ENCODE measurements at regions not wholly inside any gene's neighbourhood (a gene's known extent, or its start where the extent isn't known, plus 50 kb on each side); places are given as distances from the start of the nearest gene placed in this dataset.

- no peak for DNase-seq
- Histone ChIP-seq H4K20me1 (ENCODE audit: insufficient read depth, low read length) (no peaks in the 10 kb centered on the region), H3K4me2 (ENCODE audit: low read depth, low read length) (no peak overlapping the region), H3K4me1 (ENCODE audit: low read length) (no peaks in the 10 kb centered on the region), H3K27me3 (replicated peaks; ENCODE audit: insufficient read depth, low read length) (no peaks in the 10 kb centered on the region), H3K79me2 (ENCODE audit: low read length) (no peaks in the 10 kb centered on the region), H3K9me3 (replicated peaks; ENCODE audit: insufficient read depth, low read length) (no peaks in the 10 kb centered on the region), H3K9me2 (replicated peaks; ENCODE audit: insufficient read depth, low read length) (no peaks in the 10 kb centered on the region), H3K27ac (ENCODE audit: low read length) (no peak overlapping the region), H2AFZ (ENCODE audit: low read length) (no peak overlapping the region), H3F3A (ENCODE audit: insufficient read depth, low read length) (no peaks in the 10 kb centered on the region), H3K36me3 (replicated peaks; ENCODE audit: insufficient read depth, low read length) (no peaks in the 10 kb centered on the region), H3K4me3 (ENCODE audit: low read length) (no peak overlapping the region), H3K9ac (ENCODE audit: low read length) (no peak overlapping the region)
- TF ChIP-seq EZH2 (optimal IDR thresholded peaks at IDR 0.05; ENCODE audit: low read depth, low read length) (no peak), EZH2phosphoT487 (IDR thresholded peaks at IDR 0.05; ENCODE audit: low read length) (no peak)
- TF ChIP-seq, protein P1, sequence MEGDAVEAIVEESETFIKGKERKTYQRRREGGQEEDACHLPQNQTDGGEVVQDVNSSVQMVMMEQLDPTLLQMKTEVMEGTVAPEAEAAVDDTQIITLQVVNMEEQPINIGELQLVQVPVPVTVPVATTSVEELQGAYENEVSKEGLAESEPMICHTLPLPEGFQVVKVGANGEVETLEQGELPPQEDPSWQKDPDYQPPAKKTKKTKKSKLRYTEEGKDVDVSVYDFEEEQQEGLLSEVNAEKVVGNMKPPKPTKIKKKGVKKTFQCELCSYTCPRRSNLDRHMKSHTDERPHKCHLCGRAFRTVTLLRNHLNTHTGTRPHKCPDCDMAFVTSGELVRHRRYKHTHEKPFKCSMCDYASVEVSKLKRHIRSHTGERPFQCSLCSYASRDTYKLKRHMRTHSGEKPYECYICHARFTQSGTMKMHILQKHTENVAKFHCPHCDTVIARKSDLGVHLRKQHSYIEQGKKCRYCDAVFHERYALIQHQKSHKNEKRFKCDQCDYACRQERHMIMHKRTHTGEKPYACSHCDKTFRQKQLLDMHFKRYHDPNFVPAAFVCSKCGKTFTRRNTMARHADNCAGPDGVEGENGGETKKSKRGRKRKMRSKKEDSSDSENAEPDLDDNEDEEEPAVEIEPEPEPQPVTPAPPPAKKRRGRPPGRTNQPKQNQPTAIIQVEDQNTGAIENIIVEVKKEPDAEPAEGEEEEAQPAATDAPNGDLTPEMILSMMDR (IDR thresholded peaks at IDR 0.05; ENCODE audit: low read length): no peak
Observed at GRCh38 chr17:34068571-34068970, 186.5 kb upstream of the CCL2 start.

DNA sequence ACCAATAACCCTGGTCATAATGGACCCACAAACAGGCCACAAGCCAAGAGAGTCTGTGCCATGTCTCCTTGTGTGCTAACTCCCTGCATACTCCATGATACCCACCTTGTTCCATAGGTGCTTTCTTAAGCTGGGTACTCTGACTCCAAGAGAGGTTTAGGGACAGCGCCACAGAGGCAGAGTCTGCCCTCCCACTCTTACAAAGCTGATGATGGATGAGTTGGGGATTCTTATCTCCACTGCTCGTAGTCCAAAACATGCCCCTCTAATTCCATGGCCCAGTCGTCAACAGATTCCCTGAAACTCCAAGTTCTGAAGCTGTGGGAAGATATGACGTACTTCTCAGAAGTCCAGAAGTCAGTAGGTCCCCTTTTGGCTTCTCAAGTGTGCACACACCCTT lies 184.4 kb upstream of the CCL2 start:
- TF ChIP-seq EZH2 (optimal IDR thresholded peaks at IDR 0.05; ENCODE audit: low read depth, low read length): no peak
- TF ChIP-seq, protein P1 (IDR thresholded peaks at IDR 0.05; ENCODE audit: low read length): no peak
- TF ChIP-seq EZH2phosphoT487 (IDR thresholded peaks at IDR 0.05; ENCODE audit: low read length): no peak
- Histone ChIP-seq H3K9me2 (replicated peaks; ENCODE audit: insufficient read depth, low read length) (no peaks in the 10 kb centered on the region), H4K20me1 (ENCODE audit: insufficient read depth, low read length) (no peaks in the 10 kb centered on the region)

GRCh38 chr17:34071886-34072420 lies 183.1 kb upstream of the CCL2 start:
- no peaks in the 10 kb centered on the region for H3K79me2 ChIP-seq (ENCODE audit: low read length)
- H3K9me2 ChIP-seq (replicated peaks; ENCODE audit: insufficient read depth, low read length): no peaks in the 10 kb centered on the region
- no peaks in the 10 kb centered on the region for H3K27me3 ChIP-seq (replicated peaks; ENCODE audit: insufficient read depth, low read length)

More for the DNA sequence above, 184.4 kb upstream of the CCL2 start:
- H3K27ac ChIP-seq (ENCODE audit: low read length): no peak overlapping the region
- no peak overlapping the region for H3K4me2 ChIP-seq (ENCODE audit: low read depth, low read length)
- H3K27me3 ChIP-seq (replicated peaks; ENCODE audit: insufficient read depth, low read length): no peaks in the 10 kb centered on the region
- no peaks in the 10 kb centered on the region for H3K36me3 ChIP-seq (replicated peaks; ENCODE audit: insufficient read depth, low read length)
- H3K4me1 ChIP-seq (ENCODE audit: low read length): no peaks in the 10 kb centered on the region
- DNase-seq: no peak
- H3K9me3 ChIP-seq (replicated peaks; ENCODE audit: insufficient read depth, low read length): no peaks in the 10 kb centered on the region
- no peak overlapping the region for H3K4me3 ChIP-seq (ENCODE audit: low read length)
- H3K9ac ChIP-seq (ENCODE audit: low read length): no peak overlapping the region
- no peaks in the 10 kb centered on the region for H3K79me2 ChIP-seq (ENCODE audit: low read length)
- no peaks in the 10 kb centered on the region for H3F3A ChIP-seq (ENCODE audit: insufficient read depth, low read length)
- H2AFZ ChIP-seq (ENCODE audit: low read length): no peak overlapping the region

More at GRCh38 chr17:34071886-34072420, 183.1 kb upstream of the CCL2 start:
- H3K4me1 ChIP-seq (ENCODE audit: low read length): no peaks in the 10 kb centered on the region
- no peaks in the 10 kb centered on the region for H3K36me3 ChIP-seq (replicated peaks; ENCODE audit: insufficient read depth, low read length)
- no peak overlapping the region for H3K4me2 ChIP-seq (ENCODE audit: low read depth, low read length)
- no peak overlapping the region for H2AFZ ChIP-seq (ENCODE audit: low read length)
- TF ChIP-seq EZH2 (optimal IDR thresholded peaks at IDR 0.05; ENCODE audit: low read depth, low read length) (no peak), EZH2phosphoT487 (IDR thresholded peaks at IDR 0.05; ENCODE audit: low read length) (no peak)
- TF ChIP-seq, protein P1 (IDR thresholded peaks at IDR 0.05; ENCODE audit: low read length): no peak
- no peaks in the 10 kb centered on the region for H4K20me1 ChIP-seq (ENCODE audit: insufficient read depth, low read length)
- H3F3A ChIP-seq (ENCODE audit: insufficient read depth, low read length): no peaks in the 10 kb centered on the region
- no peaks in the 10 kb centered on the region for H3K9me3 ChIP-seq (replicated peaks; ENCODE audit: insufficient read depth, low read length)
- no peak overlapping the region for H3K4me3 ChIP-seq (ENCODE audit: low read length)
- H3K27ac ChIP-seq (ENCODE audit: low read length): no peak overlapping the region
- no peak overlapping the region for H3K9ac ChIP-seq (ENCODE audit: low read length)
- peak; percentile 55 for DNase-seq

Data from MM.1S (cell line).